GM19099 (cell line): ENCODE measurements at regions not wholly inside any gene's neighbourhood (a gene's known extent, or its start where the extent isn't known, plus 50 kb on each side); places are given as distances from the start of the nearest gene placed in this dataset.

Experiments
- POLR2A ChIP-seq: IDR thresholded peaks from 3 replicates; pipeline ENCODE4 v1.6.1; 2011; ENCODE audit warnings: low read depth; ENCODE audit not compliant: insufficient read length; ENCODE audit errors: extremely low read depth

GRCh38 chr6:145091586-145092142 lies 643.7 kb downstream of the EPM2A start:
- TF ChIP-seq POLR2A: no peak

- TF ChIP-seq POLR2A: no peak
Measured at GRCh38 chr6:145092554-145092953, 642.8 kb downstream of the EPM2A start.

GRCh38 chr6:145093226-145093625 lies 642.1 kb downstream of the EPM2A start:
- no peak for TF ChIP-seq POLR2A

DNA sequence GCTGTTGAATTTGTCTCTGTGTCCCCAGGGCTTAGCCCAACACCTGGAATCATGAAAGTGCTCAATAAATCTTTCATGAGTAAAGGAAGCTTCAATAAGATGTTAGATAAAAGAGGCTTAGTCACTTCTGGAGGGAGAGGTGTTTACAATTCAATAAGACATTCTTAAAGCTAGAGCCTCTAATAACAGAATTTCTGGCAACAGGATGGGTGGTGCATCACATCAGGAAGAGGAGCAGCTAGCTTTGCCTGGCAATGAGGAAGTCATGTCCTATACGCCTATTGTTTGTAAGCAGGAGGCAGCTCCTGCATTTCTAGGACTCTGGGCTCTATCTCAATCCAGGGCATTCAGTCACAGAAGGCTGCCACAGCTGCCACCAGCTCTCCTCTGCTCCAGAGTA lies 638.5 kb downstream of the EPM2A start:
- TF ChIP-seq POLR2A: no peak

DNA sequence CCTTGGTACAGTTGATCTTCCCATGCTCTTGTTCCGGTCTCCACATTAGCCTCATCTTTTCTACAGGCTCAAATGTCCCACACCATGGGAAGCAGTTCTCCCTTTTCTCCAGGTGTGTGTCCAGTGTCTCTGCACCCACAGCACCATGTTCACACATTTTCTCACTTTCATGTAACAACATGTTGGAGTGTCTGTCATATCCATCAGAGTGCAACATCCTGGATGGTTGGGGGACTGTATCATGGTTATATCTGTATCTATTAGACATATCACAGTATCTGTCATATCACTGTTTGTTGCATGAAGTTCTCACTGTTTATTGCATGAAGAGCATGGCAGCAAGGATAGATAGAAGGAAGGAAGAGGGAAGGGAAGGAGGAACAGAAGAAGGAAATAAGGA lies 635.6 kb downstream of the EPM2A start:
- no peak for TF ChIP-seq POLR2A

DNA sequence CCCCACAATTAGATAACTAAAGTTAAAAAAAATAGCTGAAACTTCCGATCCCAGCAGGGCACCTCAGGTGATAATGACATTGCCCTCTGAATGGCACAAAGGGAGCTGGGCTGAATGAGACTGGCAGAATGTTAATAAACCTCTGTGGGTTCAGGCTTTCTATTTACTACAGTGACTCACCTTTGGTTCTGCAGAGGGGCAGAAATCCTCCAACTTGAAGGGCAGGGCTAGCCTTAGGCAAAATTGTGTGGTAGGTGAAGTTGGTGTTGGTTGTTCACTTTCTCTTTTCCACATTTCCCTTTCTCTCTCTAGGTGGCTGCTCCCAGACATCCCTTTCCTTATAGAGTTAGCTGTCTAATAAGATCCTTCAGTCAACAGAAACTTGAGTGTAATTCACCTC lies 625.2 kb downstream of the EPM2A start:
- TF ChIP-seq POLR2A: no peak

GRCh38 chr6:145112711-145113148 lies 622.6 kb downstream of the EPM2A start:
- TF ChIP-seq POLR2A: no peak

GRCh38 chr6:145115638-145116037 lies 619.7 kb downstream of the EPM2A start:
- no peak for TF ChIP-seq POLR2A

- no peak for TF ChIP-seq POLR2A
Measured at GRCh38 chr6:145116591-145117178, 618.6 kb downstream of the EPM2A start.

DNA sequence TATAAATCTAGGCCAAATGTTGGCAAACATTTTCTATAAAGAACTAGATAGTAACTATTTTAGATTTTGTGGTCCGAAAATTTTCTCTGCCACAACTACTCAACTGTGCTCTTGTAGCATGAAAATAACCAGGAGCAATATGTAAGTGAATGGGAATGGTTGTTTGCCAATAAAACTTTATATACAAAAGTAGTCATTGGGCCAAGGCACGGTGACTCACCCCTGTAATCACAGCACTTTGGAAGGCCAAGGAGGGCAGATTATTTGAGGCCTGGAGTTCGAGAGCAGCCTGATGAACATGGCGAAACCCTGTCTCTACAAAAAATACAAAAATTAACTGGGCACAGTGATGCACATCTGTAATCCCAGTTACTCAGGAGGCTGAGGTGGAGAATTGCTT lies 617.1 kb downstream of the EPM2A start:
- TF ChIP-seq POLR2A: no peak

GRCh38 chr6:145119081-145119480 lies 616.2 kb downstream of the EPM2A start:
- TF ChIP-seq POLR2A: no peak

- no peak for TF ChIP-seq POLR2A
Measured at GRCh38 chr6:145132709-145133108, 602.6 kb downstream of the EPM2A start.

GRCh38 chr6:145135702-145136101 lies 599.6 kb downstream of the EPM2A start:
- no peak for TF ChIP-seq POLR2A

DNA sequence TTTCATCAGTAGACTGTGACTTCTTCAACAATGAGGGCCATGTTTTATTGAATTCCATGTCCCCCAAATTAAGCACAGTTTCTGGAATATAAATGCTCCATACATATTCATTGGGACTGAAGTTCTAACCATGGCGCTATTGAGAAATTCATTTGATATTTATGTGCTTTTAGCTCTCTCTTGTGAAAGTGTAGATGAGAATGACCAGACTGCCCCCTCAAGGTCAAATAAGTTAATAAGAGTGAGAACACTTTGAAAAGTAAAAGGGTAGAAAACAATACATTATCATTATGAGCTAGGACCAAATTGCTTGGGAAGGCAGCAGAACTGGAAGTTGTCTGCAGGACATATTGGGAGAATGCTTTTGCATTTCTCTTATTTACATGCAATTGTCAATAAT lies 597.9 kb downstream of the EPM2A start:
- TF ChIP-seq POLR2A: no peak

GRCh38 chr6:145138469-145139139 lies 596.7 kb downstream of the EPM2A start:
- TF ChIP-seq POLR2A: no peak

GRCh38 chr6:145139140-145139850 lies 596.0 kb downstream of the EPM2A start:
- TF ChIP-seq POLR2A: no peak
